ENCODE measurements at regions not wholly inside any gene's neighbourhood (a gene's known extent, or its start where the extent isn't known, plus 50 kb on each side); places are given as distances from the start of the nearest gene placed in this dataset.

- TF ChIP-seq ZNF8 (CRISPR knock-in tag; IDR thresholded peaks at IDR 0.05) (no peak), ARNTL (CRISPR knock-in tag; IDR thresholded peaks at IDR 0.05; ENCODE audit: borderline replicate concordance, low read depth) (no peak), PATZ1 (CRISPR knock-in tag; IDR thresholded peaks at IDR 0.05; ENCODE audit: borderline replicate concordance) (no peak)
These were observed 223.7 kb upstream of the KIRREL3 start for GRCh38 chr11:127224276-127224675.
